Naive thymus-derived CD4-positive, alpha-beta T cell (primary cell): ENCODE measurements at regions not wholly inside any gene's neighbourhood (a gene's known extent, or its start where the extent isn't known, plus 50 kb on each side); places are given as distances from the start of the nearest gene placed in this dataset.

Experiments used
- ATAC-seq: fragments of 150-1000 bp; cut with Tn5 transposase; 2 replicates; pipeline ENCODE4 v1.10.0; 2021; ENCODE audit warnings: mild to moderate bottlenecking, moderate library complexity
- CTCF ChIA-PET: fragments of 350-600 bp; sonication (Branson Sonifier 250); formaldehyde crosslinking; loops from one replicate; lab custom pipeline; 2021; ENCODE audit warnings: antibody characterized with exemption; lab: Charles Lee
- POLR2A ChIA-PET: fragments of 350-600 bp; sonication (Branson Sonifier 250); formaldehyde crosslinking; loops from one replicate; lab custom pipeline; 2021; ENCODE audit warnings: antibody characterized with exemption, inconsistent platforms; lab: Charles Lee
- DNase-seq, 9 donors: peaks; one replicate each; pipeline versions ENCODE4 v3.0.0 to v3.0.0-alpha.2; 2020 to 2022; ENCODE audit warnings: mixed read lengths in 1 of 9
- H3K27ac ChIP-seq: one replicate; pipeline ENCODE4 v1.7.0; 2013; ENCODE audit warnings: mild to moderate bottlenecking, low read depth, low read length, moderate library complexity
- H3K27me3 ChIP-seq, 2 donors: one replicate each; pipeline ENCODE4 v1.7.0; 2013; ENCODE audit warnings: low read length in 2 of 2, mild to moderate bottlenecking in 2 of 2, moderate library complexity in 2 of 2; ENCODE audit not compliant: control insufficient read depth in 2 of 2, insufficient read depth in 2 of 2
- H3K36me3 ChIP-seq, 3 experiments: 1 replicate in 2 of 3; 2 replicates in 1 of 3; pipeline ENCODE4 v1.7.0; 2013; ENCODE audit warnings: low read length in 3 of 3, mild to moderate bottlenecking in 3 of 3, moderate library complexity in 1 of 3; ENCODE audit not compliant: insufficient read depth in 3 of 3, control insufficient read depth in 2 of 3
- H3K4me1 ChIP-seq, 2 donors: one replicate each; pipeline ENCODE4 v1.7.0; 2013; ENCODE audit warnings: low read length in 2 of 2, mild to moderate bottlenecking in 2 of 2, moderate library complexity in 1 of 2; ENCODE audit not compliant: control insufficient read depth in 2 of 2, insufficient read depth in 2 of 2
- H3K4me3 ChIP-seq: 2 replicates; pipeline ENCODE4 v1.7.0; 2013; ENCODE audit warnings: mild to moderate bottlenecking, low read length
- H3K9me3 ChIP-seq, 3 experiments: 1 replicate in 2 of 3; 2 replicates in 1 of 3; pipeline ENCODE4 v1.7.0; 2013; ENCODE audit warnings: low read length in 3 of 3; ENCODE audit not compliant: control insufficient read depth in 2 of 3
- H3K27ac Mint-ChIP-seq, 9 donors: one replicate each; pipeline ENCODE4 v1.8.0; 2020 to 2022; ENCODE audit warnings: mixed read lengths in 9 of 9, mild to moderate bottlenecking in 8 of 9, moderate library complexity in 5 of 9, inconsistent platforms in 2 of 9
- H3K27me3 Mint-ChIP-seq, 5 donors: one replicate each; pipeline ENCODE4 v1.8.0; 2021 to 2022; ENCODE audit warnings: mixed read lengths in 5 of 5, mild to moderate bottlenecking in 1 of 5
- H3K36me3 Mint-ChIP-seq, 5 donors: one replicate each; pipeline ENCODE4 v1.8.0; 2020 to 2022; ENCODE audit warnings: mixed read lengths in 5 of 5, mild to moderate bottlenecking in 3 of 5, inconsistent platforms in 1 of 5
- H3K4me1 Mint-ChIP-seq, 7 donors: one replicate each; pipeline ENCODE4 v1.8.0; 2020 to 2022; ENCODE audit warnings: mixed read lengths in 7 of 7, mild to moderate bottlenecking in 3 of 7, inconsistent platforms in 1 of 7
- H3K4me3 Mint-ChIP-seq, 10 donors: one replicate each; pipeline ENCODE4 v1.8.0; 2020 to 2022; ENCODE audit warnings: mild to moderate bottlenecking in 10 of 10, mixed read lengths in 10 of 10, moderate library complexity in 6 of 10, inconsistent platforms in 2 of 10
- H3K9me3 Mint-ChIP-seq, 11 donors: one replicate each; pipeline ENCODE4 v1.8.0; 2020 to 2022; ENCODE audit warnings: mixed read lengths in 11 of 11, mild to moderate bottlenecking in 4 of 11, inconsistent platforms in 1 of 11, moderate library complexity in 1 of 11
- intact Hi-C, 2 donors: fragments of 100-400 bp; cut with micrococcal nuclease; formaldehyde crosslinking; loops; one replicate each; pipeline ENCODE4 v1.15.1; 2023

- Histone ChIP-seq H3K27ac (no peak overlapping the region), H3K4me1 (no peaks in the 10 kb centered on the region), H3K9me3 (no peaks in the 10 kb centered on the region), H3K4me3 (no peak overlapping the region), H3K36me3 (peaks cover 0 to under 1% (median 0%) of the 10 kb centered on the region in 3 experiments), H3K27me3 (no peaks in the 10 kb centered on the region)
- DNase-seq: no peak
- peaks cover 0 to 6% (median 0%) of the 10 kb centered on the region in 11 donors for H3K9me3 Mint-ChIP-seq
- peaks cover 0 to 5% (median 0%) of the 10 kb centered on the region in 7 donors for H3K4me1 Mint-ChIP-seq
- no peak overlapping the region for H3K27ac Mint-ChIP-seq
- H3K36me3 Mint-ChIP-seq: peaks cover 1 to 61% (median 37%) of the 10 kb centered on the region in 5 donors
- ChIA-PET POLR2A (no interaction called here), CTCF (no interaction called here)
- no peaks in the 10 kb centered on the region for H3K27me3 Mint-ChIP-seq
- intact Hi-C loops: no loop called here
- ATAC-seq: no peak
- no peak overlapping the region for H3K4me3 Mint-ChIP-seq
These were observed 458.0 kb downstream of the FLRT2 start for GRCh38 chr14:85987907-85988306.

GRCh38 chr14:85987292-85987691 lies 457.3 kb downstream of the FLRT2 start:
- ATAC-seq (no peak), DNase-seq (no peak)
- Histone ChIP-seq H3K27me3 (no peaks in the 10 kb centered on the region), H3K9me3 (no peaks in the 10 kb centered on the region), H3K4me1 (no peaks in the 10 kb centered on the region), H3K36me3 (peaks cover 0 to 6% (median 0%) of the 10 kb centered on the region in 3 experiments), H3K27ac (no peak overlapping the region), H3K4me3 (no peak overlapping the region)
- CTCF ChIA-PET: no interaction called here
- Mint-ChIP-seq H3K36me3 (peaks cover 1 to 61% (median 37%) of the 10 kb centered on the region in 5 donors), H3K27me3 (no peaks in the 10 kb centered on the region), H3K4me1 (peaks cover 0 to 5% (median 0%) of the 10 kb centered on the region in 7 donors), H3K27ac (no peak overlapping the region), H3K9me3 (peaks cover 0 to 6% (median 0%) of the 10 kb centered on the region in 11 donors), H3K4me3 (no peak overlapping the region)
- intact Hi-C loops: no loop called here
- POLR2A ChIA-PET: no interaction called here

GRCh38 chr14:85978582-85979250 lies 448.8 kb downstream of the FLRT2 start:
- Mint-ChIP-seq H3K4me1 (peaks cover 0 to 3% (median 0%) of the 10 kb centered on the region in 7 donors), H3K27me3 (no peaks in the 10 kb centered on the region), H3K4me3 (no peak overlapping the region), H3K27ac (no peak overlapping the region), H3K9me3 (peaks cover 1 to 20% (median 6%) of the 10 kb centered on the region in 11 donors), H3K36me3 (peaks cover 5 to 39% (median 27%) of the 10 kb centered on the region in 5 donors)
- intact Hi-C loops: no loop called here
- Histone ChIP-seq H3K4me3 (no peak overlapping the region), H3K36me3 (peaks cover 0 to 7% (median 0%) of the 10 kb centered on the region in 3 experiments), H3K9me3 (peaks cover 0 to 11% (median 0%) of the 10 kb centered on the region in 3 experiments), H3K4me1 (no peaks in the 10 kb centered on the region), H3K27ac (no peak overlapping the region), H3K27me3 (no peaks in the 10 kb centered on the region)
- POLR2A ChIA-PET: no interaction called here
- ATAC-seq (no peak), DNase-seq (no peak)
- CTCF ChIA-PET: interaction anchor here (0.7 kb wide), 1 partner anchor 23 kb away, joined by 3 read pairs; no protein-coding TSS in a partner anchor

- Mint-ChIP-seq H3K27ac (no peak overlapping the region), H3K36me3 (peaks cover 5 to 67% (median 52%) of the 10 kb centered on the region in 5 donors), H3K9me3 (peaks cover 7 to 60% (median 30%) of the 10 kb centered on the region in 11 donors), H3K27me3 (no peaks in the 10 kb centered on the region), H3K4me1 (peaks cover 0 to 17% (median 9%) of the 10 kb centered on the region in 7 donors), H3K4me3 (no peak overlapping the region)
- Histone ChIP-seq H3K4me1 (no peaks in the 10 kb centered on the region), H3K36me3 (peaks cover 0 to under 1% (median 0%) of the 10 kb centered on the region in 3 experiments), H3K9me3 (peaks cover 0 to 13% (median 0%) of the 10 kb centered on the region in 3 experiments), H3K27me3 (no peaks in the 10 kb centered on the region), H3K27ac (no peak overlapping the region), H3K4me3 (no peak overlapping the region)
- POLR2A ChIA-PET: no interaction called here
- CTCF ChIA-PET: no interaction called here
- intact Hi-C loops: no loop called here
- DNase-seq (no peak), ATAC-seq (no peak)
These were observed 444.7 kb downstream of the FLRT2 start for GRCh38 chr14:85974602-85975001.

- peaks cover 0 to 14% (median 8%) of the 10 kb centered on the region in 5 donors for H3K36me3 Mint-ChIP-seq
- H3K4me3 ChIP-seq: no peak overlapping the region
These were observed 433.5 kb downstream of the FLRT2 start for GRCh38 chr14:85963486-85963885.

GRCh38 chr14:85960756-85961155 lies 430.8 kb downstream of the FLRT2 start:
- no peak overlapping the region for H3K4me3 ChIP-seq
- Mint-ChIP-seq H3K27me3 (no peaks in the 10 kb centered on the region), H3K9me3 (peaks cover 0 to 2% (median 0%) of the 10 kb centered on the region in 11 donors), H3K27ac (no peak overlapping the region), H3K4me3 (no peak overlapping the region), H3K4me1 (peaks cover 0 to 22% (median 6%) of the 10 kb centered on the region in 7 donors), H3K36me3 (peaks cover 0 to 17% (median 12%) of the 10 kb centered on the region in 5 donors)
- intact Hi-C loops: no loop called here
- DNase-seq (no peak), ATAC-seq (no peak)
- H3K27me3 ChIP-seq: no peaks in the 10 kb centered on the region
- no peak overlapping the region for H3K27ac ChIP-seq
- H3K4me1 ChIP-seq: no peaks in the 10 kb centered on the region
- POLR2A ChIA-PET: no interaction called here
- H3K36me3 ChIP-seq: no peaks in the 10 kb centered on the region
- CTCF ChIA-PET: no interaction called here
- H3K9me3 ChIP-seq: no peaks in the 10 kb centered on the region

More at GRCh38 chr14:85963486-85963885, 433.5 kb downstream of the FLRT2 start:
- CTCF ChIA-PET: no interaction called here
- Mint-ChIP-seq H3K27ac (no peak overlapping the region), H3K4me1 (peaks cover 0 to 22% (median 6%) of the 10 kb centered on the region in 7 donors), H3K4me3 (no peak overlapping the region), H3K9me3 (peaks cover 0 to 10% (median 0%) of the 10 kb centered on the region in 11 donors), H3K27me3 (no peaks in the 10 kb centered on the region)
- POLR2A ChIA-PET: no interaction called here
- DNase-seq (no peak), ATAC-seq (no peak)
- Histone ChIP-seq H3K4me1 (no peaks in the 10 kb centered on the region), H3K36me3 (no peaks in the 10 kb centered on the region), H3K27ac (no peak overlapping the region), H3K27me3 (no peaks in the 10 kb centered on the region), H3K9me3 (no peaks in the 10 kb centered on the region)
- intact Hi-C loops: no loop called here

- H3K4me1 ChIP-seq: no peaks in the 10 kb centered on the region
- Mint-ChIP-seq H3K9me3 (peaks cover 0 to 2% (median 0%) of the 10 kb centered on the region in 11 donors), H3K27me3 (no peaks in the 10 kb centered on the region), H3K4me1 (peaks cover 0 to 25% (median 8%) of the 10 kb centered on the region in 7 donors), H3K4me3 (no peak overlapping the region), H3K36me3 (peaks cover 0 to 21% (median 15%) of the 10 kb centered on the region in 5 donors), H3K27ac (no peak overlapping the region)
- POLR2A ChIA-PET: no interaction called here
- no peak overlapping the region for H3K27ac ChIP-seq
- CTCF ChIA-PET: no interaction called here
- no peak for ATAC-seq
- intact Hi-C loops: no loop called here
- H3K9me3 ChIP-seq: no peaks in the 10 kb centered on the region
- DNase-seq: no peak
- no peaks in the 10 kb centered on the region for H3K36me3 ChIP-seq
- no peaks in the 10 kb centered on the region for H3K27me3 ChIP-seq
- no peak overlapping the region for H3K4me3 ChIP-seq
These were observed 429.1 kb downstream of the FLRT2 start for GRCh38 chr14:85959063-85959462.
